Bronchial epithelial cell (primary cell): ENCODE measurements at regions not wholly inside any gene's neighbourhood (a gene's known extent, or its start where the extent isn't known, plus 50 kb on each side); places are given as distances from the start of the nearest gene placed in this dataset.
"Not testable (repeated sequence)": the region's sequence is repeated elsewhere in the genome, so short reads cannot be mapped to it uniquely, and the experiment has no call there.

ENCODE experiments used
- DNase-seq: peaks from one replicate; pipeline ENCODE4 v3.0.0-alpha.2; 2010; ENCODE audit warnings: low read depth
- FAIRE-seq: peaks from 2 replicates; lab custom pipeline; 2011; peaks lifted over from hg19 to GRCh38; lab: Jason Lieb, UNC
- H3K27me3 ChIP-seq: 2 replicates; pipeline ENCODE4 v1.5.1; 2011; ENCODE audit warnings: low read length; ENCODE audit not compliant: control insufficient read depth, insufficient read depth
- H3K36me3 ChIP-seq: 2 replicates; pipeline ENCODE4 v1.5.1; 2011; ENCODE audit warnings: low read length; ENCODE audit not compliant: control insufficient read depth, insufficient read depth
- H3K4me3 ChIP-seq: 2 replicates; pipeline ENCODE4 v1.5.1; 2011; ENCODE audit warnings: mild to moderate bottlenecking, low read depth, low read length, control low read depth
- CTCF ChIP-seq: IDR thresholded peaks from 2 replicates; pipeline ENCODE4 v1.5.1; 2011; ENCODE audit warnings: mild to moderate bottlenecking, moderate library complexity, low read length, control low read depth, inconsistent platforms; ENCODE audit not compliant: insufficient read depth, severe bottlenecking

DNA sequence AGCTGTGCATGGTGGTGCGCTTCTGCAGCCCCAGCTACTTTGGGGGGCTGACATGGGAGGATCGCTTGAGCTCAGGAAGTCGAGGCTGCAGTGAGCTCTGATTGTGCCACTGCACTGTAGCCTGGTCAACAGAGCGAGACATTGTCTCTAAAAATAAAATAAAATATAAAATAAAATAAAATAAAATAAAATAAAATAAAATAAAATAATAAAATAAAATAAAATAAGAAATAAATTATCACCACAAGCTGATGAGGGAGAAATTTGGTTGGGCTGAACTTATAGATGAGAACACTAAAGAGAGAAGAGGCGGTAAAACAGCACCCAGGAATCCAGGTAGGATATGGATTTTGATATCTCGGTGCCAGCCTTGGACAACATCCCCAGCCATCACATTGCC is 933.7 kb downstream of the NLGN4X start:
- TF ChIP-seq CTCF: no peak
- no peaks in the 10 kb centered on the region for H3K27me3 ChIP-seq
- H3K4me3 ChIP-seq: no peak overlapping the region
- H3K36me3 ChIP-seq: no peaks in the 10 kb centered on the region
- no peak for FAIRE-seq
- DNase-seq: no peak

DNA sequence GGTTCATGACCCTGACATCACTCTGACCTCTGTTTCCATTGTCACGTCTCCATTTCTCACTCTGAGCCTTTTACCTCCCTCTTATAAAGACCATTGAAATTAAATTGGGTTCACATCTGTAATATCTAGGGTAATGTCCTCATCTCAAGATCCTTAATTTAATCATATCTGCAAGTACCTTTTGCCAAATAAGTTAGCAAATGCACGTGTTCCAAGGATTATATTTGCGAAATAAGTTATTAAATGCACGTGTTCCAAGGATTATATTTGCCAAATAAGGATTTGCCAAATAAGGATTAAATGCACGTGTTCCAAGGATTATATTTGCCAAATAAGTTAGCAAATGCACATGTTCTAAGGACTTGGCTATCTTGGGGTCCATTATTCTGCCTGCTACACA is 938.0 kb downstream of the NLGN4X start:
- Histone ChIP-seq H3K27me3 (no peaks in the 10 kb centered on the region), H3K36me3 (no peaks in the 10 kb centered on the region), H3K4me3 (no peak overlapping the region)
- DNase-seq: no peak
- no peak for FAIRE-seq
- no peak for TF ChIP-seq CTCF

DNA sequence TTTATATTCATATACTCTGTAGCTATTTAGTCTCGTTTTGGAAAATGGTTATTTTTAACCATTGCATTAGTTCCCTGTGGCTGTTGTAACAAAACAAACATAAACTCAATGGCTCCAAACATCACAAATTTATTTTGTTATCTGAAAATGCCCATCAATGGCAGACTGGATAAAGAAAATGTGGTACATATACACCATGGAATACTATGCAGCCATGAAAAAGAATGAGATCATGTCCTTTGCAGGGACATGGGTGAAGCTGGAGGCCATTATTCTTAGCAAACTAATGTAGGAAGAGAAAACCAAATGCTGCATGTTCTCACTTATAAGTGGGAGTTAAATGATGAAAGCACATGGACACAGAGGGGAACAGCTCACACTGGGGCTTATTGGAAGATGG is 938.7 kb downstream of the NLGN4X start:
- DNase-seq, FAIRE-seq, H3K27me3 ChIP-seq, H3K36me3 ChIP-seq, H3K4me3 ChIP-seq: not testable (repeated sequence)

GRCh38 chrX:5278908-5279307 is 949.8 kb downstream of the NLGN4X start:
- H3K36me3 ChIP-seq: no peaks in the 10 kb centered on the region
- FAIRE-seq (no peak), DNase-seq (no peak)
- no peaks in the 10 kb centered on the region for H3K27me3 ChIP-seq
- no peak overlapping the region for H3K4me3 ChIP-seq
- TF ChIP-seq CTCF: no peak

DNA sequence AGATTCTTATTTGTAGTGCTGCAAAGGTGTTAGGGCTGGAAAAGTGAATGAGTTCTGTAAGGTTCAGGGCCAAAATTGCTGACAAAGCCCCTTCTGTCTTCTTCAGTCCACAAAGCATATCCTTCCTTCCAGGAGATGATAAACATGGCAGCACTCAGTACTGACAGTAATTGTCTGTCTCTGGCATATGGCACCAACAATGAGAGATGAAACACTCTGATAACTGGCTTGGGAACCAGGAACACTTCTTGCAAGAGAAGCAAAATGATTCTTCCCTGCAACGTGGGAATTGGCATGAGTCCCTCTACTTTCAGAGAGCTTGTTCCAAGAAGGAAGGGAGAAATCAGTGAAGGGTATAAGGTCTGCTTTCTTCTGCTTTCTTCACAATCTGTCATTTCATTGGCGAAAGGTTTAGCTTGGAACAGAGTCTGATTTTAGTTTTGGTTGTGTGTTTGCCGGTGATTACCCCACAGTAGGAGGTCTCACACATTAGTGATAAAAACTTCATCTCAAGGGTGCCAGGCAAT is 963.3 kb downstream of the NLGN4X start:
- no peak for FAIRE-seq
- H3K36me3 ChIP-seq: no peaks in the 10 kb centered on the region
- no peak for TF ChIP-seq CTCF
- no peak overlapping the region for H3K4me3 ChIP-seq
- DNase-seq: no peak
- no peaks in the 10 kb centered on the region for H3K27me3 ChIP-seq

DNA sequence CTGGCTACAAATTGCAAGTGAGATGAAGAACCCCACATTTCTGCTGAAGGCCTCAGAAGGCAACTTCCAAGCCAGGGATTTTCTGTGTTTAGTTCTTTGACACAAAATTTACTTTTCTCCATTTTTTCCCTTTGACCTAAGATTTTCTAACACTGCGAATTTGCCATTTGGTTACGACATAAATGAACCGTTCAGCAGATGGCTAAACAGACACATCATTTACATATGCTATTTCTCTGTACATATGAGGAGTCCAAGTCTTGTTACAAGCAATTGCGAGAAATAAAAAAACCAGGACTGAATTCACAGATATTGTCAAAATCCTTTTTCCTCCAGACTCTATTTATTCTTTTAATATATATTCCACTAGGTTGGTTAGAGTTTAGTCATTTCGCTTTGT is 978.6 kb downstream of the NLGN4X start:
- no peaks in the 10 kb centered on the region for H3K27me3 ChIP-seq
- no peak for TF ChIP-seq CTCF
- no peaks in the 10 kb centered on the region for H3K36me3 ChIP-seq
- FAIRE-seq (no peak), DNase-seq (no peak)
- no peak overlapping the region for H3K4me3 ChIP-seq
